ENCODE measurements at regions not wholly inside any gene's neighbourhood (a gene's known extent, or its start where the extent isn't known, plus 50 kb on each side); places are given as distances from the start of the nearest gene placed in this dataset.

GRCh38 chr5:116982035-116982434 is 407.4 kb upstream of the SEMA6A start:
- intact Hi-C loops (cut with micrococcal nuclease): no loop called here
- Histone ChIP-seq H3K36me3 (ENCODE audit: control insufficient read depth, insufficient read depth, low read length) (no peaks in the 10 kb centered on the region), H3K4me3 (ENCODE audit: low read length) (no peak overlapping the region), H3K4me1 (ENCODE audit: control insufficient read depth, insufficient read depth, low read length) (no peaks in the 10 kb centered on the region), H3K27ac (ENCODE audit: low read length) (no peak overlapping the region), H3K9me3 (ENCODE audit: control insufficient read depth, insufficient read depth, low read length) (no peaks in the 10 kb centered on the region), H3K27me3 (ENCODE audit: control insufficient read depth, insufficient read depth, low read length) (no peaks in the 10 kb centered on the region)
- peaks cover 9 to 16% of the 10 kb centered on the region in 2 donors for H3K9me3 Mint-ChIP-seq
- H3K27me3 Mint-ChIP-seq (ENCODE audit: low read depth in 2 of 2): no peaks in the 10 kb centered on the region
- H3K36me3 Mint-ChIP-seq: no peaks in the 10 kb centered on the region
- no peak overlapping the region for H3K4me3 Mint-ChIP-seq
- WGBS (ENCODE audit: insufficient coverage): 87% methylated on average over 4 of the region's 6 CpGs
- DNase-seq (no peak), ATAC-seq (no peak)
- no peak for TF ChIP-seq CTCF (IDR thresholded peaks at IDR 0.05)
- H3K27ac Mint-ChIP-seq: no peak overlapping the region
- H3K4me1 Mint-ChIP-seq: no peaks in the 10 kb centered on the region

GRCh38 chr5:116980581-116980980 is 406.0 kb upstream of the SEMA6A start:
- TF ChIP-seq CTCF (IDR thresholded peaks at IDR 0.05): no peak
- intact Hi-C loops (cut with micrococcal nuclease): no loop called here
- H3K27ac ChIP-seq (ENCODE audit: low read length): no peak overlapping the region
- Mint-ChIP-seq H3K36me3 (no peaks in the 10 kb centered on the region), H3K4me3 (no peak overlapping the region), H3K9me3 (peaks cover 9 to 16% of the 10 kb centered on the region in 2 donors), H3K27ac (no peak overlapping the region), H3K4me1 (no peaks in the 10 kb centered on the region), H3K27me3 (ENCODE audit: low read depth in 2 of 2) (no peaks in the 10 kb centered on the region)
- no peaks in the 10 kb centered on the region for H3K4me1 ChIP-seq (ENCODE audit: control insufficient read depth, insufficient read depth, low read length)
- H3K4me3 ChIP-seq (ENCODE audit: low read length): no peak overlapping the region
- ATAC-seq (no peak), DNase-seq (no peak)
- H3K9me3 ChIP-seq (ENCODE audit: control insufficient read depth, insufficient read depth, low read length): no peaks in the 10 kb centered on the region
- 100% methylated on average over 2 of the region's 2 CpGs for WGBS (ENCODE audit: insufficient coverage)
- H3K27me3 ChIP-seq (ENCODE audit: control insufficient read depth, insufficient read depth, low read length): no peaks in the 10 kb centered on the region
- H3K36me3 ChIP-seq (ENCODE audit: control insufficient read depth, insufficient read depth, low read length): no peaks in the 10 kb centered on the region

GRCh38 chr5:116976767-116977166 is 402.1 kb upstream of the SEMA6A start:
- H3K27me3 Mint-ChIP-seq (ENCODE audit: low read depth in 2 of 2): no peaks in the 10 kb centered on the region
- H3K4me3 ChIP-seq (ENCODE audit: low read length): no peak overlapping the region
- no peaks in the 10 kb centered on the region for H3K4me1 Mint-ChIP-seq
- H3K4me1 ChIP-seq (ENCODE audit: control insufficient read depth, insufficient read depth, low read length): no peaks in the 10 kb centered on the region
- ATAC-seq (no peak), DNase-seq (no peak)
- H3K36me3 ChIP-seq (ENCODE audit: control insufficient read depth, insufficient read depth, low read length): no peaks in the 10 kb centered on the region
- intact Hi-C loops (cut with micrococcal nuclease): no loop called here
- H3K9me3 ChIP-seq (ENCODE audit: control insufficient read depth, insufficient read depth, low read length): no peaks in the 10 kb centered on the region
- TF ChIP-seq CTCF (IDR thresholded peaks at IDR 0.05): no peak
- no peak overlapping the region for H3K27ac Mint-ChIP-seq
- H3K36me3 Mint-ChIP-seq: no peaks in the 10 kb centered on the region
- H3K4me3 Mint-ChIP-seq: no peak overlapping the region
- peaks cover 13 to 19% of the 10 kb centered on the region in 2 donors for H3K9me3 Mint-ChIP-seq
- no peak overlapping the region for H3K27ac ChIP-seq (ENCODE audit: low read length)
- H3K27me3 ChIP-seq (ENCODE audit: control insufficient read depth, insufficient read depth, low read length): no peaks in the 10 kb centered on the region
- 82% methylated on average over 1 of the region's 1 CpG for WGBS (ENCODE audit: insufficient coverage)

- H3K4me1 Mint-ChIP-seq: no peaks in the 10 kb centered on the region
- no peak overlapping the region for H3K4me3 Mint-ChIP-seq
- TF ChIP-seq CTCF (IDR thresholded peaks at IDR 0.05): no peak
- peaks cover 11 to 15% of the 10 kb centered on the region in 2 donors for H3K9me3 Mint-ChIP-seq
- Histone ChIP-seq H3K4me3 (ENCODE audit: low read length) (no peak overlapping the region), H3K36me3 (ENCODE audit: control insufficient read depth, insufficient read depth, low read length) (no peaks in the 10 kb centered on the region), H3K9me3 (ENCODE audit: control insufficient read depth, insufficient read depth, low read length) (no peaks in the 10 kb centered on the region), H3K4me1 (ENCODE audit: control insufficient read depth, insufficient read depth, low read length) (no peaks in the 10 kb centered on the region), H3K27ac (ENCODE audit: low read length) (no peak overlapping the region), H3K27me3 (ENCODE audit: control insufficient read depth, insufficient read depth, low read length) (no peaks in the 10 kb centered on the region)
- no peaks in the 10 kb centered on the region for H3K36me3 Mint-ChIP-seq
- H3K27me3 Mint-ChIP-seq (ENCODE audit: low read depth in 2 of 2): no peaks in the 10 kb centered on the region
- ATAC-seq: no peak
- H3K27ac Mint-ChIP-seq: no peak overlapping the region
- intact Hi-C loops (cut with micrococcal nuclease): no loop called here
- 73% methylated on average over 2 of the region's 5 CpGs for WGBS (ENCODE audit: insufficient coverage)
- no peak for DNase-seq
These were observed 396.5 kb upstream of the SEMA6A start for GRCh38 chr5:116971131-116971530.
